ENCODE measurements at regions not wholly inside any gene's neighbourhood (a gene's known extent, or its start where the extent isn't known, plus 50 kb on each side); places are given as distances from the start of the nearest gene placed in this dataset.

DNA sequence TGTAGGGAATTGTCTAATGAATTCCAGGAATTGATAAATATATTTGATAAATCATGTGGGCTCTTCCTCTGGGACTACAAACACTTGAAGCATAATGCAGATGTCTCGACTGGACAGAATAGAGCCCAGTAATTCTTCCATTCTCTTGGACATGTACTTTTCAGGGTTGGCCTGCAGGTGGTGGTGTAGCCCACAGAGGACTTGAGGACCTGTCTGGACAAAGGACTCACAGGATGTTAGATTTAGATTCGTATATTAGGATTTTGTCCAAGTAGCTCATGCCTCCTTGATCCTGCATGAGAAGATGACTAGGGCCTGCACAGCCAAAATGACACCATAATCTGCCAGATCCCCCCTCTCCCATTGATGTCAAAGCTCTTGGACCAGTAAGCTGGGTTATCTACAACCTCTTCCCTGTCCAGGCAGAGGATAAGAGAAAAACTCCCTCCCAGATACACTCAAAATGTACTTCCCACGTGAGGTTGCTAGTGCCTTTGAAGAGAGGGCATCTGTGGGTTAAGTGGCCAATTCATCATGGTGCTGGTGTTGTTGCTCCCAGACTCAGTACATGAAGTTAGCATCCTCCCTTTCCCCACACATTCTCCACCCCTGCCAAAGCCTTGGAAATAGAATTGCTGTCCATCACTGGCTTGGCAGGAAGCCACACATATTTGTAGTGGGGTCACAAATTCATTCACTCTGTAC, 88.6 kb upstream of the ZNF280D start (continued):
- TF ChIP-seq, protein P1, sequence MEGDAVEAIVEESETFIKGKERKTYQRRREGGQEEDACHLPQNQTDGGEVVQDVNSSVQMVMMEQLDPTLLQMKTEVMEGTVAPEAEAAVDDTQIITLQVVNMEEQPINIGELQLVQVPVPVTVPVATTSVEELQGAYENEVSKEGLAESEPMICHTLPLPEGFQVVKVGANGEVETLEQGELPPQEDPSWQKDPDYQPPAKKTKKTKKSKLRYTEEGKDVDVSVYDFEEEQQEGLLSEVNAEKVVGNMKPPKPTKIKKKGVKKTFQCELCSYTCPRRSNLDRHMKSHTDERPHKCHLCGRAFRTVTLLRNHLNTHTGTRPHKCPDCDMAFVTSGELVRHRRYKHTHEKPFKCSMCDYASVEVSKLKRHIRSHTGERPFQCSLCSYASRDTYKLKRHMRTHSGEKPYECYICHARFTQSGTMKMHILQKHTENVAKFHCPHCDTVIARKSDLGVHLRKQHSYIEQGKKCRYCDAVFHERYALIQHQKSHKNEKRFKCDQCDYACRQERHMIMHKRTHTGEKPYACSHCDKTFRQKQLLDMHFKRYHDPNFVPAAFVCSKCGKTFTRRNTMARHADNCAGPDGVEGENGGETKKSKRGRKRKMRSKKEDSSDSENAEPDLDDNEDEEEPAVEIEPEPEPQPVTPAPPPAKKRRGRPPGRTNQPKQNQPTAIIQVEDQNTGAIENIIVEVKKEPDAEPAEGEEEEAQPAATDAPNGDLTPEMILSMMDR (CRISPR knock-in tag; IDR thresholded peaks at IDR 0.05), result peak; percentile 82
- TF ChIP-seq SP4 (CRISPR knock-in tag; IDR thresholded peaks at IDR 0.05) (no peak), ZSCAN22 (CRISPR knock-in tag; IDR thresholded peaks at IDR 0.05) (no peak), SMC3 (IDR thresholded peaks at IDR 0.05; ENCODE audit: low read length) (peak; percentile 75; the same call in 1 of the 2 replicates), ZNF260 (CRISPR knock-in tag; IDR thresholded peaks at IDR 0.05; ENCODE audit: borderline replicate concordance, low read depth) (no peak), ELF1 (CRISPR knock-in tag; IDR thresholded peaks at IDR 0.05) (no peak)

DNA sequence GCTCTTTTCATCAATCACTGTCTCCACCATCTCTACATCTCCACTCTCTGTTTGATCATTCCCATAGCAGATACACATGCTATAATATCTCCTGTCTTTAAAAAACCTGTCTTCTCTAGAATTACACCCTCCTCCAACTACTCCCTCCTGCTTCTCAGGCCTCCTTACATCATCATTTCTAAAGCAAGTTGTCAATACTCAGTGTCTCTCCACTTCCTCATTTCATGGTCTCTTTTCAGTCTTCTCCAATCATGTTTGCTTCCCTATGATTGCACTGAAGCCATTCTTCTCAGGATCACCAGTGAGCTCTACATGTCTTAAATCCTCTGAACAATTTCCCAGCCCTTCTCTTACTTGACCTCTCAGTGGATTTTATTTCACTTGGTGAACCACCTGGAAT, 87.0 kb upstream of the ZNF280D start:
- DNase-seq (ENCODE audit: low spot score) (no peak), ATAC-seq (no peak), FAIRE-seq (no peak)
- Histone ChIP-seq H3K27me3 (ENCODE audit: control insufficient read depth in 1 of 2, insufficient read depth in 2 of 2, low read length in 2 of 2) (no peaks in the 10 kb centered on the region), H2AFZ (ENCODE audit: low read length) (no peak overlapping the region), H3K36me3 (replicated peaks in 1 of 2; ENCODE audit: control insufficient read depth in 1 of 2, insufficient read depth in 2 of 2, low read length in 2 of 2) (no peaks in the 10 kb centered on the region), H3K4me2 (ENCODE audit: low read depth, low read length) (no peak overlapping the region), H3K9me3 (ENCODE audit: low read length) (no peaks in the 10 kb centered on the region), H3K4me3 (replicated peaks in 1 of 3; ENCODE audit: insufficient read depth in 1 of 3, low read depth in 2 of 3, low read length in 3 of 3) (no peak overlapping the region), H3K9ac (ENCODE audit: insufficient read depth, low read depth, low read length) (no peak overlapping the region), H3K79me2 (ENCODE audit: insufficient read depth, low read length) (no peaks in the 10 kb centered on the region), H3K27ac (ENCODE audit: extremely low read length, insufficient read depth, low read length) (no peak overlapping the region), H3K4me1 (ENCODE audit: insufficient read depth, low read length) (0 out of 2 replicates have a peak, but pooled peaks cover under 1% of the 10 kb centered on the region), H4K20me1 (ENCODE audit: insufficient read depth, low read length) (no peaks in the 10 kb centered on the region)
- no TSS peak for BruUV-seq (replicated peaks)
- ChIA-PET CTCF (ENCODE audit: low intra/inter-chr PET ratio, low total read pairs) (no interaction called here), POLR2A (no interaction called here)
- in situ Hi-C loops (cut with HindIII; ENCODE audit: extremely low pct_ligation_motif_present, low pct_unique_long_range_greater_than_20kb), result loop anchor here (10.0 to 25.0 kb wide), 2 partner anchors 484 to 717 kb away; no protein-coding TSS in a partner anchor
- TF ChIP-seq, protein P2, sequence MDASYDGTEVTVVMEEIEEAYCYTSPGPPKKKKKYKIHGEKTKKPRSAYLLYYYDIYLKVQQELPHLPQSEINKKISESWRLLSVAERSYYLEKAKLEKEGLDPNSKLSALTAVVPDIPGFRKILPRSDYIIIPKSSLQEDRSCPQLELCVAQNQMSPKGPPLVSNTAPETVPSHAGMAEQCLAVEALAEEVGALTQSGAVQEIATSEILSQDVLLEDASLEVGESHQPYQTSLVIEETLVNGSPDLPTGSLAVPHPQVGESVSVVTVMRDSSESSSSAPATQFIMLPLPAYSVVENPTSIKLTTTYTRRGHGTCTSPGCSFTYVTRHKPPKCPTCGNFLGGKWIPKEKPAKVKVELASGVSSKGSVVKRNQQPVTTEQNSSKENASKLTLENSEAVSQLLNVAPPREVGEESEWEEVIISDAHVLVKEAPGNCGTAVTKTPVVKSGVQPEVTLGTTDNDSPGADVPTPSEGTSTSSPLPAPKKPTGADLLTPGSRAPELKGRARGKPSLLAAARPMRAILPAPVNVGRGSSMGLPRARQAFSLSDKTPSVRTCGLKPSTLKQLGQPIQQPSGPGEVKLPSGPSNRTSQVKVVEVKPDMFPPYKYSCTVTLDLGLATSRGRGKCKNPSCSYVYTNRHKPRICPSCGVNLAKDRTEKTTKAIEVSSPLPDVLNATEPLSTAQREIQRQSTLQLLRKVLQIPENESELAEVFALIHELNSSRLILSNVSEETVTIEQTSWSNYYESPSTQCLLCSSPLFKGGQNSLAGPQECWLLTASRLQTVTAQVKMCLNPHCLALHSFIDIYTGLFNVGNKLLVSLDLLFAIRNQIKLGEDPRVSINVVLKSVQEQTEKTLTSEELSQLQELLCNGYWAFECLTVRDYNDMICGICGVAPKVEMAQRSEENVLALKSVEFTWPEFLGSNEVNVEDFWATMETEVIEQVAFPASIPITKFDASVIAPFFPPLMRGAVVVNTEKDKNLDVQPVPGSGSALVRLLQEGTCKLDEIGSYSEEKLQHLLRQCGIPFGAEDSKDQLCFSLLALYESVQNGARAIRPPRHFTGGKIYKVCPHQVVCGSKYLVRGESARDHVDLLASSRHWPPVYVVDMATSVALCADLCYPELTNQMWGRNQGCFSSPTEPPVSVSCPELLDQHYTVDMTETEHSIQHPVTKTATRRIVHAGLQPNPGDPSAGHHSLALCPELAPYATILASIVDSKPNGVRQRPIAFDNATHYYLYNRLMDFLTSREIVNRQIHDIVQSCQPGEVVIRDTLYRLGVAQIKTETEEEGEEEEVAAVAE (CRISPR knock-in tag; IDR thresholded peaks at IDR 0.05; ENCODE audit: borderline replicate concordance), result no peak
- no peak for TF ChIP-seq ZNF777 (CRISPR knock-in tag; IDR thresholded peaks at IDR 0.05)
- no peak for TF ChIP-seq RBM39 (IDR thresholded peaks at IDR 0.05; ENCODE audit: low read depth, low read length, poor library complexity, severe bottlenecking)
- TF ChIP-seq NCOR1 (IDR thresholded peaks at IDR 0.05; ENCODE audit: borderline replicate concordance, low read length), result no peak
- TF ChIP-seq SP140L (CRISPR knock-in tag; IDR thresholded peaks at IDR 0.05; ENCODE audit: borderline replicate concordance), result no peak
- TF ChIP-seq TGIF2 (CRISPR knock-in tag; IDR thresholded peaks at IDR 0.05), result no peak
- no peak for TF ChIP-seq ZFP36 (IDR thresholded peaks at IDR 0.05; ENCODE audit: borderline replicate concordance, low read depth, low read length, partially characterized antibody)
- TF ChIP-seq PCBP2 (optimal IDR thresholded peaks at IDR 0.05; ENCODE audit: low read depth, low read length, poor library complexity, severe bottlenecking), result no peak
- TF ChIP-seq PPARG (CRISPR knock-in tag; conservative IDR thresholded peaks at IDR 0.05), result no peak
- intact Hi-C loops (cut with micrococcal nuclease; ENCODE audit: unreplicated experiment), result loop anchor here (5.0 to 10.0 kb wide), 2 partner anchors 317 to 326 kb away; no protein-coding TSS in a partner anchor
